GM21360 (cell line): ENCODE measurements at regions not wholly inside any gene's neighbourhood (a gene's known extent, or its start where the extent isn't known, plus 50 kb on each side); places are given as distances from the start of the nearest gene placed in this dataset.

ENCODE experiments used
- ATAC-seq: cut with Tn5 transposase; IDR thresholded peaks from one replicate; pipeline ENCODE4 v1.9.1; 2021; ENCODE audit warnings: mild to moderate bottlenecking, moderate library complexity; ENCODE audit not compliant: unreplicated experiment

DNA sequence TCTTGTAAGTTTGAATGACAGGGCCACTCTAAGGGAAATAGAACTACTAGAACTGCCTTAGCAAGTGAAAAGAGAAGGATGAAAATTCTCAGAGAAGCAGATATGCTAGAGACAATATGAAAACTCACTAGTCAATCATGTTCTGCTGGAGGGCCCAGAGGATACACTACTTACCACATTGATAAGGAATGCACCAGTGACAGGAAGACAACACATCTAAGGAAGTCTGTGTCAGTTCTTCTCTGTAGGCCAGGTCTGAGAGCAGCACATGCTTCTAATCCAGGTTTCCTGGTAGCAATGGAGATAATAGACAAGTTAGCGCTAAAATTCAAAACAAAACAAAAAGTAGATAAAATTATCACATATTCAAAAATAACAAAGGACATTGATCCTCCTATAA lies 235.2 kb upstream of the AKR1E2 start:
- no peak for ATAC-seq

DNA sequence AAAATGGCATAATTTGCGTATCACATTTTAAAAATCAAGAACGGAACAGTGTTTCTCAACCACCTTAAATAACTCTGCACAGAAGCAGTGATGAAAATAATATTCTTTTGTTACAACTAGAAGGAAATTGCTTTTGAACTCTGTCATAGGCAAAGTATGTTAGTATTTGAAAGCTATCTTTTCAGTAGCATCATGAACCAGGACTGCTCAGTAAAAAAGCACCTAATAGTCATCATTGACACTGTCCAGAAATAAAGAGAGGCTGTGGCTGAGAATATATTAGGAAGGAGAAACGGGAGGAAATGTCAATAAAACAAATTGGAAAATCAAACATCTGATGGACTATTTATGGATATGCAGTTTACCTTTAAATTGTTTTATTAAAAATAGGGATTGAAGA lies 237.2 kb upstream of the AKR1E2 start:
- no peak for ATAC-seq

DNA sequence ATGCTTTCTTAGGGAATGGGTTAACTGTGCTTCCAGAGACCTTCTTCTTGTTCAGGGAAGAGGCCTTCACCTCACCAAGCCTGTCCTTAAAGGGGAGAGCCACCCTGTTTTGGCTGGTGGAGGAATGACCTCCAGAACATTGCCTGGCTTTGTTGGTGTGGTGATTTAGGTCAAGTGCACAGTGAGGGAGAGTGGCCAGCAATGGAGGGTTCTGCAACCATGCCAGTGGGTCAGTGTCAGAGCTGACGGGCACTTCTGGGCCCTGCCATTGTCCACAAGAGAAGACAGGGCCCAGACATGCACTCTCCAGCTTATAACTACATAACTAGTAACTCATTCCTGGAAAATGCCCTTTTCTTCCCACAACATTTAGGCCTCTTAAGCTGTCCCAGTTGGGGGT lies 238.5 kb upstream of the AKR1E2 start:
- ATAC-seq = no peak

DNA sequence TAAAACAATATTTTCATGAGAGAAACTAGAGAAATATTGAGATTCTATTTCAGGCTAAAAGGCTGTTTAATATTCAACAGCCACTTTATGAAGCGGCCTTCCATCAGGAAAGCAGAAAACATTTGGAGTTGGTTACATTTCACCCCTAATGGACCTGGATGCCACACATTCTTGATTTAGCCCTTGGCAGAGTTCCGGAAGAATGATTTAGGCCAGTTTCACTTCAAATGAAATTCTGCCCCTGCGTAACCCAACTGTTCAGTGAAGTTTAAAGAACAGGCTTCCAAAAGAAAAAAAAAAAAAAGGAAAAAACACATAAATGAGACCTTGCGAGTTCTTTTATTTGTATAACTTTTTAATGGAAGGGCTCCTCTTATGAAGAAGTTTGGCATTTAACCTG lies 239.2 kb upstream of the AKR1E2 start:
- no peak for ATAC-seq

DNA sequence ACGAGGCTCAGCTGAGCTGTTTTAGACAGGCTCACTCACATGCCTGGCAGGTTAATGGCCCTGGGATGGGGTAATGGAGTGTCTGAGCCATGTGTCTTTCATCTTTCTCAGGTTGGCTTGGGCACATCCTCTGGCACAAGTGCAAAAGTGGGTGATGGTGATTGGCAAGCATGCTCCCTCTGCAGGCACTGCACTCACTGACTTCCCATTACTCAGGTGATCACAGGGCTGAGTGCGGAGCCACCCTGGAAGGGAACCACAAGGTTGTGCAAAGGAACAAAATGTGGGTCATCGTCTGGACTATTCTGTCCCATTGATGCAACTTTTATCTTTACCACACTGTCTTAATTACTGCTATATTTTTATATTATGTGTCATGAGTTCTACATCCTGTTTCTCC lies 244.1 kb upstream of the AKR1E2 start:
- no peak for ATAC-seq

DNA sequence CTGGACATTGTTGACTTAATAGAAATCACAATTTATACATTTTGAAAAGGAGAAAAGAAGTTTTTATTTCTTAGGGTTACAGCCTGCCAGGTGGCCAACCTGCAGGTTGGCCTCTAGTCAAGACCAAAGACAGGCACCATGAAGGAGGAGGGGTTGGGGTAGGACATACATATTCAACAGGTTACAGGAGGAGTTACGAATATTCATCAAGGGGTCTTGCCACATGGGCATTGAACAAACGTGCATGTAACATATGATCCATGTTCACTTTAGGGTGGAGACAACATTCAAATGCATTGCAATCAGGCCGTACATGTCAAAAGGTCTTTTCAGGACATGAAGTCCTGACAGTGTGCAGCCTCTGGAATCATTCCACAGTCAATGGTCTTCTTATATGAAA lies 246.2 kb upstream of the AKR1E2 start:
- ATAC-seq = no peak

DNA sequence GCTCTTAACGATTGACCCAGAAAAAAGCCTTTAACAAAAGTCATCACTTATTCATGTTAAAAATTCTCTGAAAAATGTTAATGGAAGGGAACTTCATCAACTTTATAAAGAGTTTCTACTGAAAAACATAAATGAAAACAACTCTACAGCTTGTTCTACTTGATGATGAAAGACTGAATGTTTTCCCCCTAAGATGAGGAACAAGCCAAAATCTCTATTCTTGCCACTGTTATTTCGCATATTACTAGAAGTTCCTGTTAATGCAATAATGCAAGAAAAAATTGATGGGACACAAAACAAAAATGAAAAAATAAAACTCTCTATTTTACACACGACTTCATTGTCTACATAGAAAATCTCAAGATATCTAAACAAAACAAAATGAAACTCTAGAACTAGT lies 249.8 kb upstream of the AKR1E2 start:
- no peak for ATAC-seq

DNA sequence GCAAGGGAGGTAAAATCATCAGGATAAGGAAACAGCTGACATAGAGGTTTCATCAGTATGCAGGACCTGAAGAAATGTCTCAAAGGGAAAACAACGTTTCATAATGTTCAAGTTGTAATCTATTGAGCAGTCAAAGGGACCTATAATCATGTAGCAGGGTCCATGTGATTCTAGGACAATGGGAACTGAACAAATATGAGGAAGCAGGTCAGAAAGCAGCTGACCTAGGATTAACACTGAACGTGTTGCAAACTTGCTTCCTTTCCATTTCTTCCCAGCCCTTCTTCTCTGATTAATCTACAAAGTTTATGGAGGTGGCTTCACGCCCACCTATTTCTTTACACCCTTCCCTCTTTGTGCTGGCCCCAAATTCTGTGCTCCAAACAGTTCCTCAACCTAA lies 256.9 kb upstream of the AKR1E2 start:
- ATAC-seq = no peak

DNA sequence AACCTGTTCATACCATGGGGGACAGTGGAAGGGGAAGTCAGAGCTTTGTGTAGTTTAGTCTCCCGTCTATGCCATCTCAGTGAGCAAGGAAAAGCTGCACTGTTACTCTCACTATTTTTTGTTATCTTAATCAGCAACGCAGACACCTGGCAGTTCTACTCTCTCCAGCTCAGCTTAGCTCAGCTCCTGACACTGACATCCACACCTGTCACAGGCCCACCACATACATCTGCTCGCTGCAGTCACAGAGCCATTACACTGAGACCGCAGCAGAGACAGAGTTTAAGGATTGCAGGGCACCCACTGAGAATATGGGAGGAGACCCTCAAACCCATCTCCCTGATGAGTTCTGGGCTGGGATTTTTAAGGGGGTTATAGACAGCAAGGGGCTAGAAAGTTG lies 257.3 kb upstream of the AKR1E2 start:
- no peak for ATAC-seq

DNA sequence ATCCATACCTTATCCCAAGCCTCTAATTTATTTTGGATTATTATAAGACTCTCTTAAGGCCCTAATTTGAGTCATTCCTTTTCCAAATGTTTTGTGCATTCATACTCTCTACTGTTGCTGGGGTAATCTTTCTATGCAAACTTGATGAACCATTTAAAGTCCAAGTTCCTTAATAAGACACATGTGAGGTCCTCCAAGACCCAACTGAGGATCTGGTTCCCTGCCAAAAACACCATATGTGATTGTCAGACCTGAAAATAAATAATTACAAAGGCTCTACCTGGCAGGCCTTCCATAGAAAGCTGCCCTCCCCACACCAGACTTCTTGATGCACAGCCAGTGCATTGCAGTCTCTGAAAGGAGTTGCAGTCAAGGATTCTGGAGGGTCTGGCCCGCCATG lies 257.9 kb upstream of the AKR1E2 start:
- no peak for ATAC-seq

DNA sequence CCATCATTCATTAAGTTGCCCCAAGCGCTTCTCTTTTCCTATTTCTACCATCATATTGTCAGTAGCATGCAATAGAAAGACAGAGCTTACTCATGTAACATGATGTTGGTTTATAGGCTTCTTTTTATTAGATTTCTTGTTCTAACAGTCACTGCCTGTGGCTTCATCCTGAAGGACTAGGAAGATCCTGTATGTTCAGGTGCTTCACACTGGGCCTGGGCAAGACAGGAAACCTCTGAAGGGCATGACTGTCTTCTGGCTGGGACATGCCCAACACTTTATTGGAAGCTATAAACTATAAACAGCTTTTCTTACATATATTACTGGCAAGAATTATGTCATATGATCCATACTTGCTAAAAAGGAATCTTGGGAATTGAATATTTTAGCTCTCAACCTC lies 258.4 kb upstream of the AKR1E2 start:
- ATAC-seq = no peak

DNA sequence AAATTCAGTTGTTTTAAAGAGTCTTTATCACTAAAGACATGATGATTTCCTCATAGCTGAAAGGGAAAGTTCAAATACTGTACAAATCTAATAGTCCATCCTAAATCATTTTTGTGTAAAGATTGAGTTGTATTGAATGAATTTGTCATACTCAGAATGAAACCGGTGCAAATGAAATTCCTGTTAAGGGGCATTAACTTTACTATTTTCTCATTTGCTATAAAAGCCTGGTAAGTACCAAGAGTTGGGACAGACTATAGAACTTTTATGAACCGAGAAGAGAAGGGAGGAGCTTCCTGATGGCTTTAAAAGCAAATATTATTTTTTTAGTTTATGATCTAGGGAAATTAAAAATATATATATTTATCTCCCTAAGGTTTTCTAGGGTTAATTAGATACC lies 260.0 kb upstream of the AKR1E2 start:
- no peak for ATAC-seq

DNA sequence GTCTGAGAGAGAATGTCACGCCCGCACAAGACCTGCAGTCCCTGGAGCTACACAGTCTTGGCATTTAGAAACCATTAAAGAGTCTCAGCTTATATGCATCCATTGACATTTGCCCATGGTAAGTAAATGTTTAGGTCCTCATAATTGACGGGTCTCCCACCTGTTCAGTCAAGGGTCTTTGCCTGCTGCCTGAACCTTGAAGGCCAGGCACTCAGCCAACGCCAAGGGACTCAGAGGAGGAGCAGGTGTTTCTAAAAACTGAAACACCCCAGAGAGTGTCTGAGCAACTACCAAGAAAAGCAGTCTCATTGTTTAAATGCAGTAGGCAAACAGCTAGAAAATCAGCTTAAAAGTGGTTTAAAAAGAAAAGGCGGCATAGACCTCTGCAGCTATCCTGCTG lies 264.7 kb upstream of the AKR1E2 start:
- no peak for ATAC-seq

DNA sequence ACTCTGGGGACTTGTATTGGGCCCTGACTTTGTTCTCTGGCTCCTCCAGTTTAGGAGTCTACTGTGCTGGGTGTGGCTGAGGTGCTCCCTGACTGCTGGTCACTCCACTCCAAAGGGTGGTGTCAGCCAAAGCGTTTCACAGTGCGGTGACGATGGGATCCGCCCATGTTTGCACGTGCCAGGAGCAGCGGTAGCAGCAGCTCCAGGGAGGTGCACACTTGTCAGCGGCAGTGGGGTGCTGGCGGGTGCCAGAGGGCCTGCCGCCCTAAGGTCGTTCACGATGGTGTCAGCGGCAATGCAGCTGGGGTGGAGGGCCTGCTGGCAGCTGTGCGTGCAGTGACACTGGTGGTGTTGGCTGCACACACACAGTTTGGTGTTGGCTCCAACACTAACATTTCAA lies 268.5 kb upstream of the AKR1E2 start:
- ATAC-seq = no peak

DNA sequence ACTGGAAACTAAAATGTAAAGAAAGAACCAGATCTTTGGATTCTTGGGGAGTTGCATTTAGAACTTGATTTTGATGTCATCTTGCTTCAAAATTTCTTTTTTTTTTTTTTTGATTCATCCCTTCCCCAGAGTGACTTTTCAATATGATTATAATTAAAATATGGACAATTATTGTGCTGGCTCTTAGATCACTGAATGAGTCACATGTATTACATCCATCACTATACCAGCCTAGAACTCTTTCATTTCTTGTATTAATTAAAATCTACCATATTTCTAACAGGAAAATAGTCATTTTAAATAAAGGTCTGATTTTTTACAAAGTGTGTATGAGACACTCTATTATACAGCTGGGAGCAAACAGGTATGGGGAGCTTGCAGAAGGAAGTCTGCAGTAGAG lies 269.5 kb upstream of the AKR1E2 start:
- no peak for ATAC-seq

DNA sequence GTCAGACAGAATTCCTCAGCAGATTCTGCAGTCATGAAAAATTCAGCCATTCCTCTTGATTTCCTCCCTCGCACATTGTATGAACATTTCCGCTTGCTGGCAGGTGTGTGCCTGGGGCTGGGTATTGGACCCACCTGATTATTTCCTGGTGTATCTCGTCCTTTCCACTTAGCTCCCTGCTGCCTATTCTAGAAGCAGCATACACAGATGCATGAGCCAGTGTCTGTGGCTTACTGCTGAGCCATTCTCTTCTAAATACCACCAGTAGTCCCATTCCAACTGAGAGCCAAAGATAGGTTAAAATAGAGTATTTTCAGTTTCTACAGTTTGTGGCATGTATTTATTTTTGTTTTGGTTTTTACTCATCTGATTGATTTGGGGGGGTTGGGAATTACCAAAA lies 270.1 kb upstream of the AKR1E2 start:
- ATAC-seq = no peak

DNA sequence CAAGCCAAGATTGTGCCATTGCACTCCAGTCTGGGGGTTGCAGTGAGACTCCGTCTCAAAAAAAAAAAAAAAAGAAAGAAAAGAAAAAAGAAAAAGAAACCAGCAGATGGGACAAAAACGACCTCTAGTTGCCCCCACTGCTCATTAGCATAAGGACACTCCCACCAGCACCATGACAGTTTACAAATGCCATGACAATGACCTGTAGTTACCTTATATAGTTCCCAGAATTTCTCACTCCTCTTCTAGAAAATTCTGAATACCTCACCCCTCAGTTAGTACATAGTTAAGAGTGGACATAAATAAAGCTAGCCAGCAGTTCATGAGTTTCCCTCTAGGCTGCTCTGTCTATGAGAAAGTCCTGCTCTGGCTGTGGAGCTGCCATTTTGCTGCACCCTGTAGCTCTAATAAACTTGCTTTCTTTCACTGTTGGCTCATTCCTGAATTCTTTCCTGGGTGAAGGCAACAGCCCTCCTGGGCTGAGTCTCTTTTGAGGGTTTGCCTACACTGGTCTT lies 276.8 kb upstream of the AKR1E2 start:
- no peak for ATAC-seq

DNA sequence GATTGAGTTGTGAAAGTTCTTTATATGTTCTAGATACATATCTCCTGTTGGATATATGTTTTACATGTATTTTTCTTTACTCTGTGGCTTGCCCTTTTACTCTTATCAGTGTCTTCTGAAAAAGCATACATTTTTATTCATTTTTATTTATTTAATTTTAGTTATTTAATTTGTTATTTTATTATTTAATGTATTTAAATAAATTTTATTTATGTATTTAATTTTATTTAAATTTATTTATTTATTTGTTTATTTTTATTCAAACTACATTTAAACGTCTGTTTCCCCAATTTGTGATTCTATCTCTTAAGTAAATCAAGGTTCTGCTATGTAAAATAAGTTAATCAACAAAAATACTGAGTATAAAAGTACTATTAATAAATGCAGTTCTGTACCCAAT lies 279.1 kb upstream of the AKR1E2 start:
- no peak for ATAC-seq

DNA sequence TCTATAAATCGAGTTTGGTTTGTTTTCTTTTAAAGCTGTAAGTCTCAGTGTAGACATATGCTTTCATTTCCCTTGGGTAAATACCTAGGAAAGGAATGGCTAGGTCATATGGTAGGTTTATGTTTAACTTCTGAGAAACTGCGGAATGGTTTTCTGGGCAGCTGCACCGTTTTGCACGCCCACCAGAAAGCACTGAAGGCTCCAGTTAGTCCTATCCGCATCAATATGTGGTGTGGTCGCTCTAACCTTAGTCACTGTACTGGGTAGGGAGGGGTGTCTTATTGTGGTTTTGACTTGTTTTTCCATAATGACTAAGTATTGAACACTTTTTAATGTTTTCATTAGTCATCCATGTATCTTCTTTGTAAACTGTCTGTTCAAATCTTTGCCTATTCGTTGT lies 279.5 kb upstream of the AKR1E2 start:
- no peak for ATAC-seq

DNA sequence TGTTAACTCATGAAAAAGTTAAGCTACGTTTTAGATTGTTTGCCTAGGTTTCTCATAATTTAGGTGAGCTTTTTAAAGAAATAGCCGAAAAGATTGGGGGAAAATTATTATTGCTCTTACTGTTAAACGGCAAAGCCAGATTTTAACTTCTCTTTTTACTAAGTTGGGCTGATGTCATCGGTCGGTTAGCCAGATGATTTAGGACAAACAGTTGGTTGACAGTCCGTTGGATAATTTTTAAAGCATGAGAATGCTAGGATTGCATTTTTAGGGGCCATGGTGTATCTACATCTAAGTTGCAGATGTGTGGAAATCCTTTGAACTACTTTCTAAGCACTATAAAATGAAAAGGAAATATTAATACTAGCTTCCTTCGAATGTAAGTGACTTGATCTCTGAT lies 280.9 kb upstream of the AKR1E2 start:
- ATAC-seq = no peak

DNA sequence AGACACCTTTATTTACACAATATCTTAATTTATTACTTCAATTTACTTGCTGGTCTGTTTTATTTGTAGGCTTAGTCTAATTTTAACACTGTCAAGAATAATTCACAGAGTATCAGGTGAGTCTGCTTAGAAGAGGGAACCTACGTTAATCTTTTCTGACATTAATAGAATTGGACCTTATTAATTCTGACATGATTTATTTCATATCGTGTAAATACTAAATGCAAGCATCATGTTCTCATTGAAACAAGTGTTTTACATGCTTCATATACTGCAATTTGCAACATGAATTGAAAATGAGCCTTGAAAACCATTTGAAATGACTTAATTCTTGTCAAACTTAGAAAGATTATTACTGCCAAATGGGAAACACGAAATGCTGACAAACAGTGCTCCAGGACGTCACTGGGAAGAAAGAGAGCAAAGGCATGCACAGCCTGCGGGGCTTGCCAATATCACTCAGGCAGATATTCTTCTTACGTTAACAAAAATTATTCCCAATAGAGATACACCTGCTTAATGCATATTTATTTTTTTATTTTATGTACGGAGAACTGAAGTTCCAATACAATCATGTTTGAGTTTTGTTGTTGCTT lies 282.0 kb upstream of the AKR1E2 start:
- no peak for ATAC-seq

DNA sequence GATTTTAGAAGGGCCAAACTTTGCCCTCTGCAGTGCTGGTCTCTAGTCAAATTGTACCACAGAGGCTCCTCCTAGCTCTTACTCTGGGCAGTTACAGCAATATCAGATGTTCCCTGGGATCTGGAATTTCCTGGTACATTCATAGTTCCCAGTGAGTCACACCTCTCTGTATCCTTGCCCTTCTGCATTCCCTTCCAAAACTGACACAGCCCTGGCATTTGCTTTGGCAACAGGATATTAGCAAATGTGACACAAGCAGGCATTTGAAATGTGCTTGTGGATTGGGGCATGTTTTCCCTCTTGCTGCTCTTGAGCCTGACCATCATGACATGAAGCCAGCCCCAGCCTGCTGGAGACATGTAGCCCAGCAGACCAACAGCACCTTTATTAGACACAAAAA lies 284.7 kb upstream of the AKR1E2 start:
- ATAC-seq = no peak

DNA sequence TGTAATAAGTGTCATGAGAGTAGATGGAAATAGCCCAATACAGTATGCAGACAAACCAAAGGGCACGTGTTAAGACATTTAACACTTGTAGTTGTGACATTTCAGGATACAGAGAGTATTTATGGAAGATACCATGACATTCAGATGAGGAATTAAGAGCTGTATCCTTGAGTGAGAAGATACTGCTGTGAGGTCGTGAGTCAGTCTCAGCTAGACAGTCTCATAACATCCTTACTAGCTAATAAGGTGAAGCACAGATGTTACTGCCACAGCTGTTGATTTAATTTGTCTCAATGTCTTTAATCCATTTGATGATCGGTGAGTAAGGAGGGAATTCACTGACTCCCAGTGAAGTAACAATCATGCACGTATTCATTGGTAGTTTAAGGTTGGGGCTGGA lies 288.0 kb upstream of the AKR1E2 start:
- no peak for ATAC-seq

DNA sequence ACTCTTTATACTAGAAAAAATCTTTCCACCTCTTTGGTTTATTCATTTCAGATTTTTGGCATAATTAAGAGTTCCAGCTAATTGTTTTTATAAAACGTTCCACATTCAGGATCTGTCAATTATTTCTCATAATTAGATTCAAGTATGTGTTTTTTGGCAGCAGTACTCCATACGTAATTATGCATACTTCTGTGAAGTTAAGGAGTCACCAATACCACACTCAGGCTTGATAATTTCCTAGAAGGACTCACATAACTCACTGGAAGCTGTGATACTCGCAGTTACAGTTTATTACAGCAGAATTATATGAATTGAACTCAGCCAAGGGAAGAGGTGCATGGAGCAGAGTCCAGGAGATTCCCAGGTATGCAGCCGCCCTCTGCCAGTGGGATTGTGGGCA lies 290.5 kb upstream of the AKR1E2 start:
- ATAC-seq = no peak
